SK-N-SH (cell line): ENCODE measurements at regions not wholly inside any gene's neighbourhood (a gene's known extent, or its start where the extent isn't known, plus 50 kb on each side); places are given as distances from the start of the nearest gene placed in this dataset.

Source experiments
- CTCF ChIA-PET: fragments of 300-600, 350-600 bp; formaldehyde crosslinking; extraction: SDS; loops from one replicate; lab custom pipeline; 2021; lab: Yijun Ruan, JAX
- POLR2A ChIA-PET: fragments of 350-600 bp; sonication (Branson Sonifier 250); formaldehyde crosslinking; extraction: SDS; loops from one replicate; lab custom pipeline; 2020; ENCODE audit warnings: antibody characterized with exemption, inconsistent platforms; lab: Yijun Ruan, JAX
- DNase-seq: peaks from one replicate; pipeline ENCODE4 v3.0.0; 2012
- H2AFZ ChIP-seq: fragments of 200-600 bp; sonication (generic); 2 replicates; pipeline ENCODE4 v1.8.1; 2016; ENCODE audit warnings: antibody characterized with exemption, mild to moderate bottlenecking, low read depth
- H3F3A ChIP-seq: fragments of 200-600 bp; sonication (generic); replicated peaks from 2 replicates; pipeline ENCODE3; 2016; ENCODE audit warnings: antibody characterized with exemption, mild to moderate bottlenecking; ENCODE audit not compliant: insufficient read depth
- H3K27ac ChIP-seq, 2 experiments: fragments of 200-500 bp in 1 of 2; fragments of 200-600 bp in 1 of 2; sonication (Bioruptor generic) in 1 of 2; sonication (generic), shearing (Covaris generic) in 1 of 2; 2 replicates each; pipeline versions ENCODE4 v1.5.1 to v1.6.1; 2014 to 2016; ENCODE audit warnings: low read depth in 2 of 2, inconsistent platforms in 1 of 2, low read length in 1 of 2, mild to moderate bottlenecking in 1 of 2, mixed read lengths in 1 of 2
- H3K27me3 ChIP-seq: fragments of 200-600 bp; sonication (generic), shearing (Covaris generic); 2 replicates; pipeline ENCODE4 v1.6.1; 2016; ENCODE audit warnings: mixed run types; ENCODE audit not compliant: insufficient read depth
- H3K36me3 ChIP-seq, 2 experiments: fragments of 200-500 bp in 1 of 2; fragments of 200-600 bp in 1 of 2; sonication (Bioruptor generic) in 1 of 2; sonication (generic) in 1 of 2; replicated peaks in 1 of 2; 2 replicates each; pipeline versions ENCODE3 to v1.5.1; 2014 to 2016; ENCODE audit warnings: low read length in 1 of 2, mild to moderate bottlenecking in 1 of 2; ENCODE audit not compliant: insufficient read depth in 2 of 2, control insufficient read depth in 1 of 2
- H3K4me1 ChIP-seq, 2 experiments: fragments of 200-500 bp in 1 of 2; fragments of 200-600 bp in 1 of 2; sonication (Bioruptor generic) in 1 of 2; sonication (generic), shearing (Covaris generic) in 1 of 2; 2 replicates each; pipeline versions ENCODE4 v1.5.1 to v1.6.1; 2014 to 2016; ENCODE audit warnings: low read depth in 1 of 2, low read length in 1 of 2, mixed run types in 1 of 2; ENCODE audit not compliant: insufficient read depth in 2 of 2, control insufficient read depth in 1 of 2
- H3K4me2 ChIP-seq: fragments of 200-600 bp; sonication (generic), shearing (Covaris generic); 2 replicates; pipeline ENCODE4 v1.6.1; 2017; ENCODE audit warnings: mixed run types
- H3K4me3 ChIP-seq, 2 experiments: fragments of 200-500 bp in 1 of 2; fragments of 200-600 bp in 1 of 2; sonication (Bioruptor generic) in 1 of 2; sonication (generic), shearing (Covaris generic) in 1 of 2; 2 replicates each; pipeline versions ENCODE4 v1.5.1 to v1.8.1; 2014 to 2016; ENCODE audit warnings: low read depth in 2 of 2, inconsistent platforms in 1 of 2, low read length in 1 of 2, mild to moderate bottlenecking in 1 of 2, mixed read lengths in 1 of 2, moderate library complexity in 1 of 2
- H3K79me2 ChIP-seq: fragments of 200-600 bp; sonication (generic); 2 replicates; pipeline ENCODE4 v1.8.1; 2017; ENCODE audit warnings: mild to moderate bottlenecking; ENCODE audit not compliant: insufficient read depth
- H3K9ac ChIP-seq: fragments of 200-600 bp; sonication (generic); 2 replicates; pipeline ENCODE4 v1.6.1; 2017; ENCODE audit warnings: mixed run types
- H3K9me2 ChIP-seq: fragments of 200-600 bp; sonication (generic); 2 replicates; pipeline ENCODE4 v1.6.1; 2017; ENCODE audit warnings: mixed run types
- H3K9me3 ChIP-seq: fragments of 200-600 bp; sonication (generic); 2 replicates; pipeline ENCODE4 v1.6.1; 2017; ENCODE audit warnings: mixed run types, mild to moderate bottlenecking, moderate library complexity
- H4K20me1 ChIP-seq: fragments of 200-600 bp; sonication (generic); 2 replicates; pipeline ENCODE4 v1.6.1; 2017; ENCODE audit warnings: mild to moderate bottlenecking, mixed run types; ENCODE audit not compliant: insufficient read depth
- CHD2 ChIP-seq: fragments of 150-350 bp; IDR thresholded peaks from 2 replicates; pipeline ENCODE4 v1.6.1; 2018; ENCODE audit warnings: low read length; ENCODE audit not compliant: partially characterized antibody
- ELF1 ChIP-seq: IDR thresholded peaks from 2 replicates; pipeline ENCODE4 v1.4.0; 2012
- EZH2phosphoT487 ChIP-seq: fragments of 200-600 bp; sonication (generic); IDR thresholded peaks from 2 replicates; pipeline ENCODE4 v1.6.1; 2017; ENCODE audit warnings: low read depth, mixed run types, mild to moderate bottlenecking, antibody characterized with exemption, moderate library complexity, borderline replicate concordance
- FOXJ3 ChIP-seq: sonication (generic); formaldehyde crosslinking; IDR thresholded peaks from 2 replicates; pipeline ENCODE4 v1.5.1; 2020; ENCODE audit warnings: mild to moderate bottlenecking, missing genetic modification reagents
- FOXM1 ChIP-seq: IDR thresholded peaks from 2 replicates; pipeline ENCODE4 v1.4.0; 2012; ENCODE audit warnings: low read depth, mild to moderate bottlenecking
- GABPA ChIP-seq: IDR thresholded peaks from 2 replicates; pipeline ENCODE4 v1.4.0; 2012; ENCODE audit warnings: low read depth, mild to moderate bottlenecking
- POLR2AphosphoS5 ChIP-seq: IDR thresholded peaks from 2 replicates; pipeline ENCODE4 v1.6.1; 2012; ENCODE audit warnings: low read depth, low read length
- TEAD4 ChIP-seq: IDR thresholded peaks from 2 replicates; pipeline ENCODE4 v1.4.0; 2012; ENCODE audit warnings: mild to moderate bottlenecking, borderline replicate concordance; ENCODE audit not compliant: insufficient read depth
- YY1 ChIP-seq: IDR thresholded peaks from 2 replicates; pipeline ENCODE4 v1.4.0; 2012; ENCODE audit warnings: low read depth, mild to moderate bottlenecking
- whole genome bisulfite sequencing: methylation state at CpG from one replicate; pipeline ENCODE4 v1.1.6; 2017; ENCODE audit warnings: low lambda C conversion rate; 5-methylcytosine and 5-hydroxymethylcytosine counted together
- TF ChIP-seq, protein P1 (sequence below): fragments of 200-600 bp; sonication (generic); IDR thresholded peaks from 2 replicates; pipeline ENCODE4 v1.6.1; 2017; ENCODE audit warnings: antibody characterized with exemption, mild to moderate bottlenecking, moderate library complexity
- TF ChIP-seq, protein P2 (sequence below): fragments of 150-350 bp; IDR thresholded peaks from 2 replicates; pipeline ENCODE4 v1.6.1; 2016; ENCODE audit warnings: mild to moderate bottlenecking, low read depth, low read length
- TF ChIP-seq, protein P3 (sequence below): IDR thresholded peaks from 2 replicates; pipeline ENCODE4; 2012

DNA sequence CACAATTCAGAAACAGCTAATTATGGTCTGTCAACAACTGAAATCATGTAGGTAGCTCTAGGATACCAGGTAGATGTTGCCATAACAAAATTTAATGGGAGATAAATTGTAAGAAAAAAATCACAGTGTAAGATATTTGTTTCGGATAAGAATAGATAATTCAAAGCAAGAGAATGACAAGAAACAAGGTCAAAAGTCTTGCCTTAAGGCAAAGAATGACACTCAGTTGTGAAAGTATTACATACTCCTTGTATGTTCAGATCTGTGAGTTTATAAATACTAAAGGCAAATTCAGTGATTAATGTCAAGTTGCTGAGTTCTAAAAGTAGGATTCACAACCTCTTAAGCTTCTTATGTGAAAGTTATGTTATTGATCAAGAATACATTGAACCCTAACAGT, 772.2 kb upstream of the SGO1 start:
- POLR2A ChIA-PET, result no interaction called here
- Histone ChIP-seq H3K27me3 (no peaks in the 10 kb centered on the region), H3K79me2 (no peaks in the 10 kb centered on the region), H3K9me2 (no peaks in the 10 kb centered on the region), H3K4me2 (no peak overlapping the region), H3F3A (no peaks in the 10 kb centered on the region), H3K9me3 (no peaks in the 10 kb centered on the region), H3K36me3 (no peaks in the 10 kb centered on the region), H2AFZ (no peak overlapping the region), H3K4me3 (no peak overlapping the region), H4K20me1 (no peaks in the 10 kb centered on the region), H3K4me1 (no peaks in the 10 kb centered on the region), H3K27ac (no peak overlapping the region), H3K9ac (no peak overlapping the region)
- CTCF ChIA-PET, result no interaction called here
- TF ChIP-seq GABPA (no peak), FOXJ3 (no peak), CHD2 (no peak), ELF1 (no peak), TEAD4 (no peak), POLR2AphosphoS5 (no peak), EZH2phosphoT487 (no peak), YY1 (no peak)
- TF ChIP-seq, protein P1, sequence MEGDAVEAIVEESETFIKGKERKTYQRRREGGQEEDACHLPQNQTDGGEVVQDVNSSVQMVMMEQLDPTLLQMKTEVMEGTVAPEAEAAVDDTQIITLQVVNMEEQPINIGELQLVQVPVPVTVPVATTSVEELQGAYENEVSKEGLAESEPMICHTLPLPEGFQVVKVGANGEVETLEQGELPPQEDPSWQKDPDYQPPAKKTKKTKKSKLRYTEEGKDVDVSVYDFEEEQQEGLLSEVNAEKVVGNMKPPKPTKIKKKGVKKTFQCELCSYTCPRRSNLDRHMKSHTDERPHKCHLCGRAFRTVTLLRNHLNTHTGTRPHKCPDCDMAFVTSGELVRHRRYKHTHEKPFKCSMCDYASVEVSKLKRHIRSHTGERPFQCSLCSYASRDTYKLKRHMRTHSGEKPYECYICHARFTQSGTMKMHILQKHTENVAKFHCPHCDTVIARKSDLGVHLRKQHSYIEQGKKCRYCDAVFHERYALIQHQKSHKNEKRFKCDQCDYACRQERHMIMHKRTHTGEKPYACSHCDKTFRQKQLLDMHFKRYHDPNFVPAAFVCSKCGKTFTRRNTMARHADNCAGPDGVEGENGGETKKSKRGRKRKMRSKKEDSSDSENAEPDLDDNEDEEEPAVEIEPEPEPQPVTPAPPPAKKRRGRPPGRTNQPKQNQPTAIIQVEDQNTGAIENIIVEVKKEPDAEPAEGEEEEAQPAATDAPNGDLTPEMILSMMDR, result no peak
- TF ChIP-seq, protein P2, sequence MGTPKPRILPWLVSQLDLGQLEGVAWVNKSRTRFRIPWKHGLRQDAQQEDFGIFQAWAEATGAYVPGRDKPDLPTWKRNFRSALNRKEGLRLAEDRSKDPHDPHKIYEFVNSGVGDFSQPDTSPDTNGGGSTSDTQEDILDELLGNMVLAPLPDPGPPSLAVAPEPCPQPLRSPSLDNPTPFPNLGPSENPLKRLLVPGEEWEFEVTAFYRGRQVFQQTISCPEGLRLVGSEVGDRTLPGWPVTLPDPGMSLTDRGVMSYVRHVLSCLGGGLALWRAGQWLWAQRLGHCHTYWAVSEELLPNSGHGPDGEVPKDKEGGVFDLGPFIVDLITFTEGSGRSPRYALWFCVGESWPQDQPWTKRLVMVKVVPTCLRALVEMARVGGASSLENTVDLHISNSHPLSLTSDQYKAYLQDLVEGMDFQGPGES, result no peak
- TF ChIP-seq, protein P3, sequence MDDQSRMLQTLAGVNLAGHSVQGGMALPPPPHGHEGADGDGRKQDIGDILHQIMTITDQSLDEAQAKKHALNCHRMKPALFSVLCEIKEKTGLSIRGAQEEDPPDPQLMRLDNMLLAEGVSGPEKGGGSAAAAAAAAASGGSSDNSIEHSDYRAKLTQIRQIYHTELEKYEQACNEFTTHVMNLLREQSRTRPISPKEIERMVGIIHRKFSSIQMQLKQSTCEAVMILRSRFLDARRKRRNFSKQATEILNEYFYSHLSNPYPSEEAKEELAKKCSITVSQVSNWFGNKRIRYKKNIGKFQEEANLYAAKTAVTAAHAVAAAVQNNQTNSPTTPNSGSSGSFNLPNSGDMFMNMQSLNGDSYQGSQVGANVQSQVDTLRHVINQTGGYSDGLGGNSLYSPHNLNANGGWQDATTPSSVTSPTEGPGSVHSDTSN, result no peak
- no peak for DNase-seq
- 61% methylated on average over 1 of the region's 1 CpG for WGBS

DNA sequence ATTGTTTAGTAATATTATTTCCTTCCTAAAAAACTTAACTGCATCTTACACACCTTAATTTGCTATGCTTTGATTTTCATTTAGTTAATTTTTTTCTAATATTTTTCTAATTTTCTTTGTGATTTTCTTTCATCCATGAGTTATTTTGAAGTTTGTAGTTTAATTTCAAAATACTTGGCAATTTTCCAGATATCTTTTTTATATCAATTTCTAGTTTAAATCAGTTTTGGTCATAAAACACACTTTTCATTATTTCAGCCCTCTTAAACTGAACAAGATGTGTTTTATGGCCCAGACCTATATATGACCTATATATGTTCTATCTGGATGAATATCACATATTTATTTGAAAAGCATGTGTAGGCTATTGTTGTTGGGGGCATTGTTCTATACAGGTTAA, 759.9 kb upstream of the SGO1 start:
- Histone ChIP-seq H3K79me2 (no peaks in the 10 kb centered on the region), H3K36me3 (no peaks in the 10 kb centered on the region), H3K27ac (no peak overlapping the region), H4K20me1 (no peaks in the 10 kb centered on the region), H3K4me1 (no peaks in the 10 kb centered on the region), H3K4me2 (no peak overlapping the region), H3F3A (no peaks in the 10 kb centered on the region), H3K9me2 (no peaks in the 10 kb centered on the region; the same call in 1 of the 2 replicates), H3K9ac (no peak overlapping the region), H3K27me3 (no peaks in the 10 kb centered on the region), H3K9me3 (no peaks in the 10 kb centered on the region), H3K4me3 (no peak overlapping the region), H2AFZ (no peak overlapping the region)
- POLR2A ChIA-PET, result no interaction called here
- TF ChIP-seq FOXJ3 (no peak), TEAD4 (no peak), FOXM1 (no peak), GABPA (no peak)
- CTCF ChIA-PET, result no interaction called here
- DNase-seq, result no peak
